SK-N-SH treated with all-trans-retinoic acid at 6 μM for 48 hours (cell line): ENCODE measurements at regions not wholly inside any gene's neighbourhood (a gene's known extent, or its start where the extent isn't known, plus 50 kb on each side); places are given as distances from the start of the nearest gene placed in this dataset.
"Not testable (repeated sequence)": the region's sequence is repeated elsewhere in the genome, so short reads cannot be mapped to it uniquely, and the experiment has no call there.

Experiments used
- ARNTL ChIP-seq: fragments of 450-650 bp; formaldehyde crosslinking; IDR thresholded peaks from 2 replicates; pipeline ENCODE4 v1.5.0; 2020; ENCODE audit warnings: low read depth, mild to moderate bottlenecking, moderate library complexity, borderline replicate concordance
- GLIS3 ChIP-seq: fragments of 250-450 bp; sonication (Bioruptor Pico); IDR thresholded peaks from 2 replicates; pipeline ENCODE4 v1.5.0; 2020; ENCODE audit warnings: mild to moderate bottlenecking, moderate library complexity
- PATZ1 ChIP-seq: fragments of 250-450 bp; sonication (Bioruptor Pico); IDR thresholded peaks from 2 replicates; pipeline ENCODE4 v1.8.0; 2020; ENCODE audit warnings: mild to moderate bottlenecking, moderate library complexity, borderline replicate concordance
- POU6F1 ChIP-seq: fragments of 250-450 bp; sonication (Bioruptor Pico); IDR thresholded peaks from 2 replicates; pipeline ENCODE4 v1.8.0; 2021; ENCODE audit warnings: low read depth, mild to moderate bottlenecking, moderate library complexity, borderline replicate concordance
- RARB ChIP-seq: fragments of 250-450 bp; sonication (Bioruptor Pico); IDR thresholded peaks from 2 replicates; pipeline ENCODE4 v1.8.0; 2021; ENCODE audit warnings: mild to moderate bottlenecking, moderate library complexity
- ZC3H10 ChIP-seq: fragments of 250-450 bp; sonication (Bioruptor Pico); IDR thresholded peaks from 2 replicates; pipeline ENCODE4 v1.5.1; 2021; ENCODE audit warnings: mild to moderate bottlenecking, moderate library complexity
- ZNF70 ChIP-seq: fragments of 450-650 bp; formaldehyde crosslinking; IDR thresholded peaks from 2 replicates; pipeline ENCODE4 v1.5.0; 2020; ENCODE audit warnings: mild to moderate bottlenecking, moderate library complexity

- TF ChIP-seq ZC3H10 (CRISPR knock-in tag); GLIS3 (CRISPR knock-in tag); PATZ1 (CRISPR knock-in tag); ARNTL (CRISPR knock-in tag); POU6F1 (CRISPR knock-in tag); ZNF70 (CRISPR knock-in tag); RARB: not testable (repeated sequence)
These were observed 50.1 kb upstream of the HCRTR2 start for GRCh38 chr6:55124241-55124640.
